ENCODE measurements at regions not wholly inside any gene's neighbourhood (a gene's known extent, or its start where the extent isn't known, plus 50 kb on each side); places are given as distances from the start of the nearest gene placed in this dataset.

GRCh38 chr13:52975969-52976368 lies 52.6 kb upstream of the OLFM4 start:
- Histone ChIP-seq H3K36me3 (no peaks in the 10 kb centered on the region), H3K4me3 (no peak overlapping the region), H3K9me3 (no peaks in the 10 kb centered on the region), H3K4me1 (no peaks in the 10 kb centered on the region), H3K27ac (replicated peaks in 1 of 4) (no peak overlapping the region), H3K27me3 (peaks cover 0 to 6% (median 0%) of the 10 kb centered on the region in 4 donors)
- no peak for DNase-seq (ENCODE audit: extremely low spot score)
- 96% methylated on average over 5 of the region's 5 CpGs for WGBS
- intact Hi-C loops (cut with DNase I): no loop called here
- TF ChIP-seq POLR2AphosphoS5 (IDR thresholded peaks at IDR 0.05) (no peak), CTCF (IDR thresholded peaks at IDR 0.05) (no peak)

GRCh38 chr13:52975161-52975560 lies 53.5 kb upstream of the OLFM4 start:
- intact Hi-C loops (cut with DNase I): no loop called here
- Histone ChIP-seq H3K27me3 (peaks cover 0 to 6% (median 0%) of the 10 kb centered on the region in 4 donors), H3K36me3 (no peaks in the 10 kb centered on the region), H3K27ac (replicated peaks in 1 of 4) (no peak overlapping the region), H3K4me3 (no peak overlapping the region), H3K9me3 (no peaks in the 10 kb centered on the region), H3K4me1 (no peaks in the 10 kb centered on the region)
- WGBS: 62% methylated on average over 8 of the region's 9 CpGs
- TF ChIP-seq EP300 (IDR thresholded peaks at IDR 0.05) (no peak), POLR2A (IDR thresholded peaks at IDR 0.05; ENCODE audit: low read depth) (no peak), POLR2AphosphoS5 (IDR thresholded peaks at IDR 0.05) (no peak), CTCF (IDR thresholded peaks at IDR 0.05) (no peak)
- DNase-seq (ENCODE audit: extremely low spot score): no peak

GRCh38 chr13:52974711-52975110 lies 53.9 kb upstream of the OLFM4 start:
- H3K27me3 ChIP-seq: peaks cover 0 to 6% (median 0%) of the 10 kb centered on the region in 4 donors
- no peak for TF ChIP-seq CTCF (IDR thresholded peaks at IDR 0.05)
- TF ChIP-seq EP300 (IDR thresholded peaks at IDR 0.05): no peak
- no peak overlapping the region for H3K4me3 ChIP-seq
- no peak for DNase-seq (ENCODE audit: extremely low spot score)
- H3K27ac ChIP-seq (replicated peaks in 1 of 4): no peak overlapping the region
- H3K4me1 ChIP-seq: no peaks in the 10 kb centered on the region
- intact Hi-C loops (cut with DNase I): no loop called here
- H3K9me3 ChIP-seq: no peaks in the 10 kb centered on the region
- WGBS: 80% methylated on average over 1 of the region's 4 CpGs
- no peaks in the 10 kb centered on the region for H3K36me3 ChIP-seq

GRCh38 chr13:52969373-52969772 lies 59.2 kb upstream of the OLFM4 start:
- TF ChIP-seq POLR2AphosphoS5 (IDR thresholded peaks at IDR 0.05) (no peak), CTCF (IDR thresholded peaks at IDR 0.05) (no peak), POLR2A (IDR thresholded peaks at IDR 0.05; ENCODE audit: low read depth) (no peak), EP300 (IDR thresholded peaks at IDR 0.05) (no peak)
- H3K4me3 ChIP-seq: no peak overlapping the region
- H3K4me1 ChIP-seq: no peaks in the 10 kb centered on the region
- peaks cover 0 to 24% (median 0%) of the 10 kb centered on the region in 4 donors for H3K27me3 ChIP-seq
- no peak for DNase-seq (ENCODE audit: extremely low spot score)
- no peak overlapping the region for H3K27ac ChIP-seq (replicated peaks in 1 of 4)
- no peaks in the 10 kb centered on the region for H3K36me3 ChIP-seq
- H3K9me3 ChIP-seq: no peaks in the 10 kb centered on the region
- WGBS: 56% methylated on average over 4 of the region's 4 CpGs
- intact Hi-C loops (cut with DNase I): no loop called here

- intact Hi-C loops (cut with DNase I): no loop called here
- H3K4me3 ChIP-seq: no peak overlapping the region
- WGBS: 23% methylated on average over 12 of the region's 13 CpGs
- no peaks in the 10 kb centered on the region for H3K9me3 ChIP-seq
- no peaks in the 10 kb centered on the region for H3K36me3 ChIP-seq
- TF ChIP-seq POLR2AphosphoS5 (IDR thresholded peaks at IDR 0.05): no peak
- TF ChIP-seq CTCF (IDR thresholded peaks at IDR 0.05): peak; percentile 46 to 83 (median 62)
- TF ChIP-seq EP300 (IDR thresholded peaks at IDR 0.05): no peak
- TF ChIP-seq POLR2A (IDR thresholded peaks at IDR 0.05; ENCODE audit: low read depth): no peak
- DNase-seq (ENCODE audit: extremely low spot score): no peak
- peaks cover 0 to 24% (median 0%) of the 10 kb centered on the region in 4 donors for H3K27me3 ChIP-seq
- H3K4me1 ChIP-seq: no peaks in the 10 kb centered on the region
- no peak overlapping the region for H3K27ac ChIP-seq (replicated peaks in 1 of 4)
Measured at GRCh38 chr13:52968074-52968700, 60.4 kb upstream of the OLFM4 start.

Measured in esophagus muscularis mucosa (tissue), 4 donors.